Neural progenitor cell (in vitro differentiated cells): ENCODE measurements at regions not wholly inside any gene's neighbourhood (a gene's known extent, or its start where the extent isn't known, plus 50 kb on each side); places are given as distances from the start of the nearest gene placed in this dataset.
A peak's percentile ranks its signal among the peaks of the same experiment; 100 is the strongest.

Source experiments
- DNase-seq: peaks from one replicate; pipeline ENCODE4 v3.0.0-alpha.2; 2016; ENCODE audit warnings: low spot score
- H2AFZ ChIP-seq: fragments of 200-600 bp; sonication (generic); replicated peaks from 2 replicates; pipeline ENCODE4 v1.6.1; 2016; ENCODE audit warnings: antibody characterized with exemption
- H3F3A ChIP-seq: fragments of 200-600 bp; sonication (generic); 2 replicates; pipeline ENCODE4 v1.6.1; 2016; ENCODE audit warnings: antibody characterized with exemption, low read depth
- H3K27ac ChIP-seq: fragments of 200-600 bp; sonication (generic); 2 replicates; pipeline ENCODE4 v1.5.1; 2016; ENCODE audit warnings: mild to moderate bottlenecking
- H3K27me3 ChIP-seq: fragments of 200-600 bp; sonication (generic); 2 replicates; pipeline ENCODE4 v1.6.1; 2016; ENCODE audit warnings: mild to moderate bottlenecking, moderate library complexity
- H3K36me3 ChIP-seq: fragments of 200-600 bp; sonication (generic); 2 replicates; pipeline ENCODE4 v1.5.1; 2016
- H3K4me1 ChIP-seq: fragments of 200-600 bp; sonication (generic); 2 replicates; pipeline ENCODE4 v1.6.1; 2016; ENCODE audit warnings: mixed run types
- H3K4me2 ChIP-seq: fragments of 200-600 bp; sonication (generic); 2 replicates; pipeline ENCODE4 v1.6.1; 2016
- H3K4me3 ChIP-seq: fragments of 200-600 bp; sonication (generic); 2 replicates; pipeline ENCODE4 v1.5.1; 2016
- H3K79me2 ChIP-seq: fragments of 200-600 bp; sonication (generic); 2 replicates; pipeline ENCODE4 v1.6.1; 2016; ENCODE audit warnings: low read depth
- H3K9ac ChIP-seq: fragments of 200-600 bp; sonication (generic); 2 replicates; pipeline ENCODE4 v1.6.1; 2016
- H3K9me3 ChIP-seq: fragments of 200-600 bp; sonication (generic); 2 replicates; pipeline ENCODE4 v1.5.1; 2016; ENCODE audit warnings: low read depth
- H4K20me1 ChIP-seq: fragments of 200-600 bp; sonication (generic); 2 replicates; pipeline ENCODE4 v1.6.1; 2016; ENCODE audit warnings: low read depth
- H3K27ac Mint-ChIP-seq: 3 replicates; pipeline ENCODE4 v1.8.0; 2021; ENCODE audit warnings: mixed read lengths
- H3K27me3 Mint-ChIP-seq: 2 replicates; pipeline ENCODE4 v1.8.0; 2022; ENCODE audit warnings: low read depth, mild to moderate bottlenecking, inconsistent platforms, moderate library complexity, mixed read lengths; ENCODE audit not compliant: insufficient read depth
- H3K36me3 Mint-ChIP-seq: 3 replicates; pipeline ENCODE4 v1.8.0; 2021; ENCODE audit warnings: mixed read lengths
- H3K4me1 Mint-ChIP-seq: 3 replicates; pipeline ENCODE4 v1.8.0; 2021; ENCODE audit warnings: mixed read lengths
- H3K4me3 Mint-ChIP-seq: 3 replicates; pipeline ENCODE4 v1.8.0; 2021; ENCODE audit warnings: mild to moderate bottlenecking, moderate library complexity, mixed read lengths
- H3K9me3 Mint-ChIP-seq: 3 replicates; pipeline ENCODE4 v1.8.0; 2020; ENCODE audit warnings: mixed read lengths
- CTCF ChIP-seq: fragments of 200-600 bp; sonication (generic); IDR thresholded peaks from 2 replicates; pipeline ENCODE4 v1.5.1; 2017; ENCODE audit warnings: antibody characterized with exemption, mild to moderate bottlenecking
- EZH2 ChIP-seq: fragments of 200-600 bp; sonication (generic); IDR thresholded peaks from 2 replicates; pipeline ENCODE4 v1.6.1; 2017; ENCODE audit warnings: antibody characterized with exemption, mild to moderate bottlenecking, moderate library complexity
- EZH2phosphoT487 ChIP-seq: fragments of 200-600 bp; sonication (generic); IDR thresholded peaks from 2 replicates; pipeline ENCODE4 v1.6.1; 2017; ENCODE audit warnings: antibody characterized with exemption

- Mint-ChIP-seq H3K4me3 (no peak overlapping the region), H3K27me3 (no peaks in the 10 kb centered on the region), H3K27ac (no peak overlapping the region), H3K4me1 (peaks cover 25% of the 10 kb centered on the region), H3K9me3 (peaks cover 3% of the 10 kb centered on the region), H3K36me3 (no peaks in the 10 kb centered on the region)
- Histone ChIP-seq H2AFZ (no peak overlapping the region), H3K27me3 (no peaks in the 10 kb centered on the region), H3F3A (peaks cover 53% of the 10 kb centered on the region), H3K27ac (no peak overlapping the region), H4K20me1 (no peaks in the 10 kb centered on the region), H3K79me2 (no peaks in the 10 kb centered on the region), H3K4me3 (no peak overlapping the region), H3K9ac (no peak overlapping the region), H3K4me1 (peaks cover 35% of the 10 kb centered on the region), H3K4me2 (no peak overlapping the region), H3K36me3 (no peaks in the 10 kb centered on the region), H3K9me3 (no peaks in the 10 kb centered on the region)
- no peak for DNase-seq
- TF ChIP-seq EZH2 (no peak), CTCF (no peak), EZH2phosphoT487 (no peak)
These were observed 151.0 kb upstream of the L3MBTL4 start for GRCh38 chr18:6565815-6566081.

GRCh38 chr18:6566338-6566911 lies 151.7 kb upstream of the L3MBTL4 start:
- H3K36me3 ChIP-seq, result no peaks in the 10 kb centered on the region
- H2AFZ ChIP-seq, result no peak overlapping the region
- H3K4me1 ChIP-seq, result peaks cover 35% of the 10 kb centered on the region
- H3K27me3 ChIP-seq, result no peaks in the 10 kb centered on the region
- H3F3A ChIP-seq, result peaks cover 48% of the 10 kb centered on the region
- Mint-ChIP-seq H3K4me1 (peaks cover 20% of the 10 kb centered on the region), H3K27ac (no peak overlapping the region), H3K9me3 (peaks cover 3% of the 10 kb centered on the region), H3K4me3 (no peak overlapping the region), H3K27me3 (no peaks in the 10 kb centered on the region), H3K36me3 (no peaks in the 10 kb centered on the region)
- no peak for TF ChIP-seq CTCF
- TF ChIP-seq EZH2phosphoT487, result no peak
- no peak for TF ChIP-seq EZH2
- H3K4me3 ChIP-seq, result no peak overlapping the region
- no peaks in the 10 kb centered on the region for H3K9me3 ChIP-seq
- DNase-seq, result peak; percentile 72
- no peaks in the 10 kb centered on the region for H4K20me1 ChIP-seq
- no peak overlapping the region for H3K9ac ChIP-seq
- H3K27ac ChIP-seq, result peak overlapping the region; percentile 26
- no peaks in the 10 kb centered on the region for H3K79me2 ChIP-seq
- peak overlapping the region; percentile 37 for H3K4me2 ChIP-seq

GRCh38 chr18:6569813-6570212 lies 155.1 kb upstream of the L3MBTL4 start:
- H3K4me1 ChIP-seq, result peaks cover 39% of the 10 kb centered on the region
- peaks cover 6% of the 10 kb centered on the region for H3K4me1 Mint-ChIP-seq
- no peaks in the 10 kb centered on the region for H4K20me1 ChIP-seq
- H2AFZ ChIP-seq, result no peak overlapping the region
- H3K79me2 ChIP-seq, result no peaks in the 10 kb centered on the region
- H3K9me3 Mint-ChIP-seq, result no peaks in the 10 kb centered on the region
- no peak for TF ChIP-seq EZH2
- no peak for TF ChIP-seq EZH2phosphoT487
- no peak for TF ChIP-seq CTCF
- H3K36me3 Mint-ChIP-seq, result no peaks in the 10 kb centered on the region
- no peaks in the 10 kb centered on the region for H3K27me3 Mint-ChIP-seq
- H3K27ac ChIP-seq, result no peak overlapping the region
- no peaks in the 10 kb centered on the region for H3K36me3 ChIP-seq
- H3K4me2 ChIP-seq, result no peak overlapping the region
- no peaks in the 10 kb centered on the region for H3K9me3 ChIP-seq
- H3K27ac Mint-ChIP-seq, result no peak overlapping the region
- H3K9ac ChIP-seq, result no peak overlapping the region
- H3F3A ChIP-seq, result peaks cover 28% of the 10 kb centered on the region
- H3K27me3 ChIP-seq, result no peaks in the 10 kb centered on the region
- H3K4me3 Mint-ChIP-seq, result no peak overlapping the region
- no peak overlapping the region for H3K4me3 ChIP-seq
- no peak for DNase-seq
